ENCODE measurements at regions not wholly inside any gene's neighbourhood (a gene's known extent, or its start where the extent isn't known, plus 50 kb on each side); places are given as distances from the start of the nearest gene placed in this dataset.

DNA sequence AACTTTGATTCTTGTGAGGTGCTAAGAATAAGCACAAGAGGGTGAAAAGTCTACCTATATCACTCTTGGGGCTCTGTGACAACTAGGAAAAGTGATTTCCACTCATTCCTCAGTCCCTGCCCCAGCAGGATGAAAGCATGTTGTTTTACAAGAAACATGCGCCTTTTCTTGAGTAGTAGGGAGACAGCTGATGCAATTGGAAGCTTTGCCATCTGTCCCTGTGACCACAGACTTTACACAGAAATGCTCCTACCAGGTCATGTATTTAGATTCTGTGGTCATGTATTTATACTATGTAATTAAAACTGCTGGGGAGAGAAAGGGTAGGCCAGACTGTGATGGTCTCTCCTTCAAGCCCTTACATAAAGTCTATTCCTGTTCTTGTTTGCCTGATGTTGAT is 445.5 kb downstream of the PTPRC start:
- DNase-seq (ENCODE audit: low spot score), result peak; percentile 8
- Histone ChIP-seq H3K27me3 (replicated peaks; ENCODE audit: insufficient read depth, low read depth, low read length, poor library complexity) (no peaks in the 10 kb centered on the region), H3K9me3 (ENCODE audit: low read depth, low read length, poor library complexity, severe bottlenecking) (no peaks in the 10 kb centered on the region), H3K4me3 (ENCODE audit: low read depth, low read length, poor library complexity, severe bottlenecking) (no peak overlapping the region), H3K27ac (ENCODE audit: low read depth, low read length, poor library complexity, severe bottlenecking) (no peak overlapping the region), H3K4me1 (ENCODE audit: insufficient read depth, low read length, poor library complexity, severe bottlenecking) (peaks cover 10% of the 10 kb centered on the region), H3K36me3 (ENCODE audit: insufficient read depth, low read length, poor library complexity, severe bottlenecking) (no peaks in the 10 kb centered on the region)
- CTCF ChIA-PET, result no interaction called here
- intact Hi-C loops (cut with micrococcal nuclease; ENCODE audit: unreplicated experiment), result no loop called here
- TF ChIP-seq, protein P1, sequence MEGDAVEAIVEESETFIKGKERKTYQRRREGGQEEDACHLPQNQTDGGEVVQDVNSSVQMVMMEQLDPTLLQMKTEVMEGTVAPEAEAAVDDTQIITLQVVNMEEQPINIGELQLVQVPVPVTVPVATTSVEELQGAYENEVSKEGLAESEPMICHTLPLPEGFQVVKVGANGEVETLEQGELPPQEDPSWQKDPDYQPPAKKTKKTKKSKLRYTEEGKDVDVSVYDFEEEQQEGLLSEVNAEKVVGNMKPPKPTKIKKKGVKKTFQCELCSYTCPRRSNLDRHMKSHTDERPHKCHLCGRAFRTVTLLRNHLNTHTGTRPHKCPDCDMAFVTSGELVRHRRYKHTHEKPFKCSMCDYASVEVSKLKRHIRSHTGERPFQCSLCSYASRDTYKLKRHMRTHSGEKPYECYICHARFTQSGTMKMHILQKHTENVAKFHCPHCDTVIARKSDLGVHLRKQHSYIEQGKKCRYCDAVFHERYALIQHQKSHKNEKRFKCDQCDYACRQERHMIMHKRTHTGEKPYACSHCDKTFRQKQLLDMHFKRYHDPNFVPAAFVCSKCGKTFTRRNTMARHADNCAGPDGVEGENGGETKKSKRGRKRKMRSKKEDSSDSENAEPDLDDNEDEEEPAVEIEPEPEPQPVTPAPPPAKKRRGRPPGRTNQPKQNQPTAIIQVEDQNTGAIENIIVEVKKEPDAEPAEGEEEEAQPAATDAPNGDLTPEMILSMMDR (conservative IDR thresholded peaks at IDR 0.05; ENCODE audit: low read depth, low read length), result no peak
- no peak for TF ChIP-seq EZH2 (IDR thresholded peaks at IDR 0.05; ENCODE audit: borderline replicate concordance, low read depth, low read length, poor library complexity, severe bottlenecking)
- no TSS peak for BruUV-seq (replicated peaks)
- POLR2A ChIA-PET (ENCODE audit: low non-redundant PET), result no interaction called here

DNA sequence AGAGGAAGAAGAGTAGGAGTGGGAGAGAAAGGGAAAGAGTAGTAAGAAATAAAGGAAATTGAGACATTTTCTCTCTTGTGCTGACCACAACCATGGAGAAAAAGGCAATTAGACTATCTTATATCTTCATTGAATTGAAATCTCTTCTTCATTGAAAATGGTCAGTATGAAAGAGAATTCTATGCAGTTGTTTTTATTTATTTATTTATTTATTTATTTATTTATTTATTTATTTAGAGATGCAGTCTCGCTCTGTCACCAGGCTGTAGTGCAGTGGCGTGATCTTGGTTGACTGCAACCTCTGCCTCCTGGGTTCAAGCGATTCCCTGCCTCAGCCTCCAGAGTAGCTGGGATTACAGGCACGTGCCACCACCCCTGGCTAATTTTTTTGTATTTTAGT is 447.1 kb downstream of the PTPRC start:
- H3K27me3 ChIP-seq (replicated peaks; ENCODE audit: insufficient read depth, low read depth, low read length, poor library complexity), result no peaks in the 10 kb centered on the region
- no peaks in the 10 kb centered on the region for H3K36me3 ChIP-seq (ENCODE audit: insufficient read depth, low read length, poor library complexity, severe bottlenecking)
- ChIA-PET CTCF (no interaction called here), POLR2A (ENCODE audit: low non-redundant PET) (no interaction called here)
- H3K9me3 ChIP-seq (ENCODE audit: low read depth, low read length, poor library complexity, severe bottlenecking), result no peaks in the 10 kb centered on the region
- no peak overlapping the region for H3K27ac ChIP-seq (ENCODE audit: low read depth, low read length, poor library complexity, severe bottlenecking)
- TF ChIP-seq, protein P1 (conservative IDR thresholded peaks at IDR 0.05; ENCODE audit: low read depth, low read length), result no peak
- no peak for TF ChIP-seq EZH2 (IDR thresholded peaks at IDR 0.05; ENCODE audit: borderline replicate concordance, low read depth, low read length, poor library complexity, severe bottlenecking)
- no peak overlapping the region for H3K4me3 ChIP-seq (ENCODE audit: low read depth, low read length, poor library complexity, severe bottlenecking)
- DNase-seq (ENCODE audit: low spot score), result no peak
- peaks cover 10% of the 10 kb centered on the region for H3K4me1 ChIP-seq (ENCODE audit: insufficient read depth, low read length, poor library complexity, severe bottlenecking)
- no TSS peak for BruUV-seq (replicated peaks)
- intact Hi-C loops (cut with micrococcal nuclease; ENCODE audit: unreplicated experiment), result no loop called here

DNA sequence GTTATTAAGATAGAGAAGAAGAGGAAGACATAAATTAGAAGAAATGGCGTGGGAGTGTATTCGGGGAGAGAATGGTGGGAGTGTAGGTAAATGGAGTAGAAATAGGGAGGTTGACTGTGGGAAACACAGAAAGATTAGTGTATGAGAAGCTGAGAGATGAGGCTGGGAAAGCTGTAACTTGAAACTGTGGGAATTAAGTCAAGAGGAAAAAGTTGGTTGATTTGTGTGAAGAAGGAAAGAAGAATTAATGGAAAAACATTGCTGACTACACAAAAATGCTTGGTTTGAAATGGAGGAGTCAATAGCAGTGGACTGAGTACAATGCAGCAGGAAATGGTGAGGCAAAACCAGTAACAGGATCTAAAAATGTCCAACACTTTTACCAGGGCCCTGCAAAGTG is 448.3 kb downstream of the PTPRC start:
- BruUV-seq (replicated peaks), result no TSS peak
- POLR2A ChIA-PET (ENCODE audit: low non-redundant PET), result no interaction called here
- Histone ChIP-seq H3K36me3 (ENCODE audit: insufficient read depth, low read length, poor library complexity, severe bottlenecking) (no peaks in the 10 kb centered on the region), H3K27me3 (replicated peaks; ENCODE audit: insufficient read depth, low read depth, low read length, poor library complexity) (no peaks in the 10 kb centered on the region), H3K4me1 (ENCODE audit: insufficient read depth, low read length, poor library complexity, severe bottlenecking) (peaks cover 10% of the 10 kb centered on the region), H3K27ac (ENCODE audit: low read depth, low read length, poor library complexity, severe bottlenecking) (no peak overlapping the region), H3K9me3 (ENCODE audit: low read depth, low read length, poor library complexity, severe bottlenecking) (no peaks in the 10 kb centered on the region), H3K4me3 (ENCODE audit: low read depth, low read length, poor library complexity, severe bottlenecking) (no peak overlapping the region)
- DNase-seq (ENCODE audit: low spot score), result peak; percentile 7
- intact Hi-C loops (cut with micrococcal nuclease; ENCODE audit: unreplicated experiment), result no loop called here
- CTCF ChIA-PET, result no interaction called here
- TF ChIP-seq, protein P1 (conservative IDR thresholded peaks at IDR 0.05; ENCODE audit: low read depth, low read length), result no peak
- no peak for TF ChIP-seq EZH2 (IDR thresholded peaks at IDR 0.05; ENCODE audit: borderline replicate concordance, low read depth, low read length, poor library complexity, severe bottlenecking)

Measured in A673 (cell line).